ENCODE measurements at regions not wholly inside any gene's neighbourhood (a gene's known extent, or its start where the extent isn't known, plus 50 kb on each side); places are given as distances from the start of the nearest gene placed in this dataset.

DNA sequence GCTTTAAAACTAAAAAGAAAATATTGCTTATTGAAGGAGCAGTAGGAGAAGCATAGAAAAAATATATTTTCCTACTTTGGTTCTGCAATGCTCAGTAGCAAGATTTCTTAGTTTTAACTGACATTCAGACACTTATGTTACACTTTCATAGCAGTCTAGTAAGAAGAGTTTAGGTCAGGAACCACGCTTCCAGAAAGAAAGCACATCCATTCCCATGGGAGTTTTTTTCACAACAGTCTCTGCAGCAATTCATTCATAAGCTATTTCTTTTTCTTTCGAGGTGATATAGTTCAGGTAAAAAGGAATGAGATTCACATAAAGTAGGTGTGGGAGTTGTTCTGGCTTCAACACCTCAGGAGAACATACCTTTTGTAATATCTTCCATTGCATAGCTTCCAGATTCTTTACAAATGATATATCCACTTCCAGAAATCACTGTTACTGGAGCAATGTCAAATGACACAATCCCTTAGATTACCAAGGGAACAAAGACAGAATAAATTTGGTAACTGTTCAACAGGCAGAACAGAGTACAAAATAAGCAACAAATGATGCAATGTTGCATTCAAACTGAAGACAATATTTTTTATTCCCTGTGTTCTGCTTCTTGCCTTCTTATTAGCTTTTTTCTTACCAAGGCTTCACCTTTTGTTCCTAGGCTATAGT, 95.2 kb upstream of the GULP1 start:
- intact Hi-C loops (cut with micrococcal nuclease; ENCODE audit: unreplicated experiment), result no loop called here
- no TSS peak for BruUV-seq (replicated peaks)
- Histone ChIP-seq H3K9me2 (ENCODE audit: insufficient read depth, low read length) (no peaks in the 10 kb centered on the region), H2AFZ (ENCODE audit: low read length) (no peak overlapping the region), H3K79me2 (ENCODE audit: insufficient read depth, low read depth, low read length) (no peaks in the 10 kb centered on the region), H3K4me1 (ENCODE audit: insufficient read depth, low read length, poor library complexity, severe bottlenecking) (no peaks in the 10 kb centered on the region), H3K27ac (ENCODE audit: low read depth, low read length, poor library complexity, severe bottlenecking) (no peak overlapping the region), H3K4me3 (ENCODE audit: low read depth, low read length, poor library complexity, severe bottlenecking) (no peak overlapping the region), H3K9me3 (ENCODE audit: low read length) (no peaks in the 10 kb centered on the region), H3K4me2 (ENCODE audit: low read length) (no peak overlapping the region), H3K36me3 (ENCODE audit: insufficient read depth, low read length) (no peaks in the 10 kb centered on the region), H4K20me1 (ENCODE audit: insufficient read depth, low read length) (no peaks in the 10 kb centered on the region)
- ChIA-PET CTCF (ENCODE audit: unreplicated experiment) (no interaction called here), POLR2A (no interaction called here)
- DNase-seq (ENCODE audit: low spot score), result no peak
- no peak for TF ChIP-seq EZH2phosphoT487 (IDR thresholded peaks at IDR 0.05; ENCODE audit: borderline replicate concordance, low read depth, low read length)
- TF ChIP-seq, protein P1, sequence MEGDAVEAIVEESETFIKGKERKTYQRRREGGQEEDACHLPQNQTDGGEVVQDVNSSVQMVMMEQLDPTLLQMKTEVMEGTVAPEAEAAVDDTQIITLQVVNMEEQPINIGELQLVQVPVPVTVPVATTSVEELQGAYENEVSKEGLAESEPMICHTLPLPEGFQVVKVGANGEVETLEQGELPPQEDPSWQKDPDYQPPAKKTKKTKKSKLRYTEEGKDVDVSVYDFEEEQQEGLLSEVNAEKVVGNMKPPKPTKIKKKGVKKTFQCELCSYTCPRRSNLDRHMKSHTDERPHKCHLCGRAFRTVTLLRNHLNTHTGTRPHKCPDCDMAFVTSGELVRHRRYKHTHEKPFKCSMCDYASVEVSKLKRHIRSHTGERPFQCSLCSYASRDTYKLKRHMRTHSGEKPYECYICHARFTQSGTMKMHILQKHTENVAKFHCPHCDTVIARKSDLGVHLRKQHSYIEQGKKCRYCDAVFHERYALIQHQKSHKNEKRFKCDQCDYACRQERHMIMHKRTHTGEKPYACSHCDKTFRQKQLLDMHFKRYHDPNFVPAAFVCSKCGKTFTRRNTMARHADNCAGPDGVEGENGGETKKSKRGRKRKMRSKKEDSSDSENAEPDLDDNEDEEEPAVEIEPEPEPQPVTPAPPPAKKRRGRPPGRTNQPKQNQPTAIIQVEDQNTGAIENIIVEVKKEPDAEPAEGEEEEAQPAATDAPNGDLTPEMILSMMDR (conservative IDR thresholded peaks at IDR 0.05; ENCODE audit: low read length), result no peak

DNA sequence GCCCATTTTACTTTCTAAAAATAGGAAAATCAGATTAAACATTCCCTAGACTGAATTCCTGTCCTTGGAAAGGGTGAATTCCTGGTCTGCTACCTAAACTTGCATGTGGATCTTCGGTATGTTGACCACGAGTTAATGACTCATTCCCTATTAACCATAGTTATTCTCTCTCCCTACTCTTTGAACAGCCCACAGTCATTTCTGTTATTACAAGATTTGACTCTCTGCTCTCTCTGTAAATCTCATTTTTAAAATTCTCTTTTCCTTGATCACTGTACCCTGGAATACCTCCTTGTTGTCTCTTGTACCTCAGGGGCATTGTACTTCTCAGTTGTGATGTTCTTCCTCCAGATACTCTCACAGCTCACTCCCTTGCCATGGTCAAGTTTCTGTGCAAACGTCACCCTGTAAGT, 92.0 kb upstream of the GULP1 start:
- no TSS peak for BruUV-seq (replicated peaks)
- DNase-seq (ENCODE audit: low spot score), result no peak
- intact Hi-C loops (cut with micrococcal nuclease; ENCODE audit: unreplicated experiment), result no loop called here
- Histone ChIP-seq H2AFZ (ENCODE audit: low read length) (no peak overlapping the region), H3K4me1 (ENCODE audit: insufficient read depth, low read length, poor library complexity, severe bottlenecking) (no peaks in the 10 kb centered on the region), H3K36me3 (ENCODE audit: insufficient read depth, low read length) (no peaks in the 10 kb centered on the region), H3K4me2 (ENCODE audit: low read length) (no peak overlapping the region), H3K9me2 (ENCODE audit: insufficient read depth, low read length) (no peaks in the 10 kb centered on the region), H3K9me3 (ENCODE audit: low read length) (no peaks in the 10 kb centered on the region), H3K27ac (ENCODE audit: low read depth, low read length, poor library complexity, severe bottlenecking) (no peak overlapping the region), H3K79me2 (ENCODE audit: insufficient read depth, low read depth, low read length) (no peaks in the 10 kb centered on the region), H4K20me1 (ENCODE audit: insufficient read depth, low read length) (no peaks in the 10 kb centered on the region), H3K4me3 (ENCODE audit: low read depth, low read length, poor library complexity, severe bottlenecking) (no peak overlapping the region)
- TF ChIP-seq, protein P1 (conservative IDR thresholded peaks at IDR 0.05; ENCODE audit: low read length), result no peak
- TF ChIP-seq EZH2phosphoT487 (IDR thresholded peaks at IDR 0.05; ENCODE audit: borderline replicate concordance, low read depth, low read length), result no peak
- ChIA-PET CTCF (ENCODE audit: unreplicated experiment) (no interaction called here), POLR2A (no interaction called here)

GRCh38 chr2:188201639-188202038, 90.0 kb upstream of the GULP1 start:
- H3K27ac ChIP-seq (ENCODE audit: low read depth, low read length, poor library complexity, severe bottlenecking), result no peak overlapping the region
- no peaks in the 10 kb centered on the region for H4K20me1 ChIP-seq (ENCODE audit: insufficient read depth, low read length)
- no peaks in the 10 kb centered on the region for H3K36me3 ChIP-seq (ENCODE audit: insufficient read depth, low read length)
- TF ChIP-seq, protein P1 (conservative IDR thresholded peaks at IDR 0.05; ENCODE audit: low read length), result no peak
- TF ChIP-seq EZH2phosphoT487 (IDR thresholded peaks at IDR 0.05; ENCODE audit: borderline replicate concordance, low read depth, low read length), result no peak
- BruUV-seq (replicated peaks), result no TSS peak
- H3K4me1 ChIP-seq (ENCODE audit: insufficient read depth, low read length, poor library complexity, severe bottlenecking), result no peaks in the 10 kb centered on the region
- no peak for DNase-seq (ENCODE audit: low spot score)
- H3K9me2 ChIP-seq (ENCODE audit: insufficient read depth, low read length), result no peaks in the 10 kb centered on the region
- ChIA-PET POLR2A (no interaction called here), CTCF (ENCODE audit: unreplicated experiment) (no interaction called here)
- H3K79me2 ChIP-seq (ENCODE audit: insufficient read depth, low read depth, low read length), result no peaks in the 10 kb centered on the region
- H2AFZ ChIP-seq (ENCODE audit: low read length), result no peak overlapping the region
- intact Hi-C loops (cut with micrococcal nuclease; ENCODE audit: unreplicated experiment), result no loop called here
- no peaks in the 10 kb centered on the region for H3K9me3 ChIP-seq (ENCODE audit: low read length)
- no peak overlapping the region for H3K4me2 ChIP-seq (ENCODE audit: low read length)
- H3K4me3 ChIP-seq (ENCODE audit: low read depth, low read length, poor library complexity, severe bottlenecking), result no peak overlapping the region

All from OCI-LY7 (cell line).